Sigmoid colon (tissue), 4 donors: ENCODE measurements at regions not wholly inside any gene's neighbourhood (a gene's known extent, or its start where the extent isn't known, plus 50 kb on each side); places are given as distances from the start of the nearest gene placed in this dataset.

Experiments
- EP300 ChIP-seq, 4 donors: sonication (generic); formaldehyde crosslinking; IDR thresholded peaks; one replicate each; pipeline ENCODE4 v1.6.1; 2017; ENCODE audit warnings: antibody characterized with exemption in 4 of 4
- POLR2A ChIP-seq, 2 donors: fragments of 450-650 bp; IDR thresholded peaks; one replicate each; pipeline ENCODE4 v1.6.1; 2016; ENCODE audit warnings: antibody characterized with exemption in 2 of 2, mild to moderate bottlenecking in 2 of 2, moderate library complexity in 2 of 2
- POLR2AphosphoS5 ChIP-seq, 4 donors: sonication (generic); formaldehyde crosslinking; IDR thresholded peaks; one replicate each; pipeline ENCODE4 v1.6.1; 2017; ENCODE audit warnings: antibody characterized with exemption in 4 of 4
- TF ChIP-seq, protein P1 (sequence below), 4 experiments: fragments of 450-650 bp in 3 of 4; fragments of 200-600 bp in 1 of 4; IDR thresholded peaks; one replicate each; pipeline ENCODE4 v1.5.1; 2016 to 2019; ENCODE audit warnings: antibody characterized with exemption in 4 of 4, mild to moderate bottlenecking in 3 of 4, moderate library complexity in 2 of 4

GRCh38 chr16:5838725-5839124 lies 741.1 kb upstream of the EEF2KMT start:
- TF ChIP-seq, protein P1, sequence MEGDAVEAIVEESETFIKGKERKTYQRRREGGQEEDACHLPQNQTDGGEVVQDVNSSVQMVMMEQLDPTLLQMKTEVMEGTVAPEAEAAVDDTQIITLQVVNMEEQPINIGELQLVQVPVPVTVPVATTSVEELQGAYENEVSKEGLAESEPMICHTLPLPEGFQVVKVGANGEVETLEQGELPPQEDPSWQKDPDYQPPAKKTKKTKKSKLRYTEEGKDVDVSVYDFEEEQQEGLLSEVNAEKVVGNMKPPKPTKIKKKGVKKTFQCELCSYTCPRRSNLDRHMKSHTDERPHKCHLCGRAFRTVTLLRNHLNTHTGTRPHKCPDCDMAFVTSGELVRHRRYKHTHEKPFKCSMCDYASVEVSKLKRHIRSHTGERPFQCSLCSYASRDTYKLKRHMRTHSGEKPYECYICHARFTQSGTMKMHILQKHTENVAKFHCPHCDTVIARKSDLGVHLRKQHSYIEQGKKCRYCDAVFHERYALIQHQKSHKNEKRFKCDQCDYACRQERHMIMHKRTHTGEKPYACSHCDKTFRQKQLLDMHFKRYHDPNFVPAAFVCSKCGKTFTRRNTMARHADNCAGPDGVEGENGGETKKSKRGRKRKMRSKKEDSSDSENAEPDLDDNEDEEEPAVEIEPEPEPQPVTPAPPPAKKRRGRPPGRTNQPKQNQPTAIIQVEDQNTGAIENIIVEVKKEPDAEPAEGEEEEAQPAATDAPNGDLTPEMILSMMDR (IDR thresholded peaks at IDR 0.05): no peak
- TF ChIP-seq POLR2A (IDR thresholded peaks at IDR 0.05) (no peak), POLR2AphosphoS5 (IDR thresholded peaks at IDR 0.05) (no peak), EP300 (IDR thresholded peaks at IDR 0.05) (no peak)
